GM10248 (cell line): ENCODE measurements at regions not wholly inside any gene's neighbourhood (a gene's known extent, or its start where the extent isn't known, plus 50 kb on each side); places are given as distances from the start of the nearest gene placed in this dataset.

ENCODE experiments used
- CTCF ChIA-PET: fragments of 300-600 bp; sonication (Branson Sonifier 250); formaldehyde crosslinking; extraction: SDS; loops from one replicate; lab custom pipeline; 2021; ENCODE audit warnings: antibody characterized with exemption; lab: Yijun Ruan, JAX
- POLR2A ChIA-PET: fragments of 350-650 bp; sonication (Branson Sonifier 250); formaldehyde crosslinking; extraction: SDS; loops from one replicate; lab custom pipeline; 2020; ENCODE audit warnings: antibody characterized with exemption; lab: Yijun Ruan, JAX
- DNase-seq: peaks from one replicate; pipeline ENCODE4 v3.0.0; 2012; ENCODE audit errors: extremely low spot score
- CTCF ChIP-seq: IDR thresholded peaks from 2 replicates; pipeline ENCODE4 v1.5.1; 2012; ENCODE audit warnings: mild to moderate bottlenecking, low read depth; ENCODE audit errors: extremely low read depth, missing control alignments, control extremely low read depth

GRCh38 chr2:103025056-103025455, 263.2 kb downstream of the TMEM182 start:
- no peak for TF ChIP-seq CTCF
- DNase-seq, result no peak
- ChIA-PET CTCF (interaction anchor here (0.9 to 1.7 kb wide), 2 partner anchors 13 kb away, joined by 3 to 5 read pairs; no protein-coding TSS in a partner anchor), POLR2A (no interaction called here)

GRCh38 chr2:103028181-103028580, 266.4 kb downstream of the TMEM182 start:
- DNase-seq, result no peak
- ChIA-PET POLR2A (no interaction called here), CTCF (interaction anchor here (1.1 kb wide), 1 partner anchor 11 kb away, joined by 5 read pairs; no protein-coding TSS in a partner anchor)
- no peak for TF ChIP-seq CTCF
